HG02981 (cell line): ENCODE measurements at regions not wholly inside any gene's neighbourhood (a gene's known extent, or its start where the extent isn't known, plus 50 kb on each side); places are given as distances from the start of the nearest gene placed in this dataset.

Experiments used
- ATAC-seq: cut with Tn5 transposase; IDR thresholded peaks from one replicate; pipeline ENCODE4 v1.9.1; 2021; ENCODE audit warnings: mild to moderate bottlenecking, moderate library complexity; ENCODE audit not compliant: unreplicated experiment

- no peak for ATAC-seq
Observed at GRCh38 chr15:97525809-97526208, 434.7 kb upstream of the ARRDC4 start.

DNA sequence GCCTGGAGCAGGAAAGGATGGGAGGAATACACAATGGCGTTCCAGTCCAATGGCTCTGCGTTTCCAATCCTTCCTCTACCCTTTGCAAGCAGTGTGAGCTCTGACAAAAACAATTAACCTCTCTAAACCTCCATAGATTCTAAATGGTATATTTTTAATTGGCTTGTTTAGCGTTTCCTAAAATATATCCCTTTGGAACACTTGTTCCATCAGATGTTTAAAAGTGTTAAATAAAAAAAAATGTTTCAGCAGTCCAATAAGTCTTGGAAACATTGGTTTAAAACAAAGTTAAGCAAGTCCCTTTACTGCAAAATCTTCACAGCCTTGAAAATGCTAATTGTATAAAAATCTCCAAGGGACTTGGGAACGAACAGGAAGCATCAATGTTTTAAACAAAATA is 432.3 kb upstream of the ARRDC4 start:
- no peak for ATAC-seq

DNA sequence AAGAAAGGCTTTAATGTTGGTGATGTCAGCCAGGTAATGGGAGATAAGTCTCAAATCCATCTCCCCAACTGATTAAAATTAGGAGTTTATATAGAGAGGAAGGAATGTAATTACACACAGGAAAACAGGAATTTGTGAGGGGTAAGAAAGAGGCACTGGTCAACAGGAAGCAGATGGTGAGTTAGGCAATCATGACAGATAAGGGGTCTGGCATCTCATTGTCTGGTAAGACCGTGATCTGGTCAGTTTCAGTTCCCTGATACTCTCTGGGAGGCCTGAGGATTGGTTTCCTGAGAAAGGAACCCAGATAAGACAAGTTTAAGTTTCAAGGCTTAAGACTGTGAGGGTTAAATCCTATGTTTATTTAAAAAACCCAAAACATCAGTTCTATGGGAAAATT is 414.7 kb upstream of the ARRDC4 start:
- ATAC-seq: no peak

- ATAC-seq: no peak
Observed at GRCh38 chr15:97547381-97547780, 413.1 kb upstream of the ARRDC4 start.

DNA sequence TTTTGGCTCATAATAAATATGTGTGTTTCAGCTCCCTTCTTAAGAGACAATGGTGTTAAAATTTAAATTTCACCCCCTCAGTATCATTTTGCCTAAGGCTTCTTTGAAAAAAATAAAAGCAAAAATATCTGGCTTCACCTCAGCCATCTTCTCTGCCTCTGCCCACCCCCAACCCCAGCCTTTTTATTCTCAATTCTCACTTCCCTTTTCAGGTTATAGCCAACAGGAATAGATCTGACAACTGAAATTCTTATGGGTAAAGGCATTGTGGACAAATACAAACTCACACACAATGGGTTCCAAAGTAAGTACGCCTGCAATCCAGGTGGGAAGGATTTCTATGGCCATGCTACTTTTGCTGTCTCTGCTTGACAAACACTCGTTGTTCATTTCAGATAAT is 399.0 kb upstream of the ARRDC4 start:
- no peak for ATAC-seq

GRCh38 chr15:97563516-97563915 is 397.0 kb upstream of the ARRDC4 start:
- ATAC-seq: no peak

DNA sequence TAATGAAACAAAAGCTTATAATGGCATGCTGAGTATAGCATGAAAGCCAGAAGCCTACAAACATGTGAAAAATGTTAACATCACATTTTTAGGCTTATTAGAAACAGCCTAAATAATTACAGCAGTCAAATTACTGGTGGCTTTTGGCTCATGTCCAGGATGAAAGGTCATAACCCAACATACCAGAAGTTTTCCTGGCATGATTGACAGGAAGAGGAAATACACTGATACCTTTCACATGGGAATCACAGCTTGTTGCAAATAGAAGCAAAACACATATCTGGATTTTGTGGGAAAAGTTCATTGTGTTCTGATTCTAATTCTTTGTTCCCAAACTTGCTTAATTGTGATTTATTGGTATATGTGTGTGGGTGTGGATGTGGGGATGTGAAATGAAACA is 393.5 kb upstream of the ARRDC4 start:
- ATAC-seq: no peak

DNA sequence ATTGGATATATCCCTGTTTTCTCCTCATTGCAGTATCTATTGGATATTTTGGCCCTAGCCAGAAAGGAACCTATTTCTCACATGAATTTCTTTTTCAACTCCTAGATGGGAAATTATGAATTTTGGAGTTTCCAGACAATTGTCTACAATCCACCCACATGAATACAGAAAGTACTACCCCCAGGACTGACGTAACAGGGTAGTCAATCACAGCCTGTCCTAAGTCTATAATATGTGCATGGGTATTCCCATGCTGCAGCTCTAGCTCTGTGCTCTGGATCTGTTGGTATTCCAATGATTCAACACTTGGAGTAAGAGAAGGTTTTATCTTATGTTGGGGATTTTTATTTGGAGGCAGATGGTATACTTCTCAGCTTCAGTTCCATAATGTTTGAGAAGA is 393.1 kb upstream of the ARRDC4 start:
- ATAC-seq: no peak

GRCh38 chr15:97576929-97577645 is 383.4 kb upstream of the ARRDC4 start:
- no peak for ATAC-seq

GRCh38 chr15:97585408-97585807 is 375.1 kb upstream of the ARRDC4 start:
- ATAC-seq: no peak

DNA sequence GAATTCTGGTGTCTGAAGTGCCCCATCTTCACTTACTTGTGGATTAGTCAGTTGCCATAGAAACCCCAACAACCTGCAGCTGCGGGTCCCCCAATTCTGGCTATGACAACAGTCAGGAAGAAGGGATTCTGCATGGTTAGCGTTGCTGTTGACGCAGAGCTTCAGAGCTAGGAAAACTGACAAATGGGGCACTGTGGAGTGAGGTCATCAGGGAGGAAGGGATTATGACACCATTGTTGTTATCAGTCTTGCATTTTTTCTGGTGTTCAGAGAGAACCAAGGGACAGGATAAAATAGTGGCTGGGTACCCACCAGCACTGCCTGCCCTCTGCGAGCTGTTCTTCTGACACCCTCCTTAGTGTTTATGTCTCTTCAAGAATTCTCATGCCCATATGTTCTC is 367.7 kb upstream of the ARRDC4 start:
- ATAC-seq: no peak

GRCh38 chr15:97597801-97598200 is 362.7 kb upstream of the ARRDC4 start:
- no peak for ATAC-seq

DNA sequence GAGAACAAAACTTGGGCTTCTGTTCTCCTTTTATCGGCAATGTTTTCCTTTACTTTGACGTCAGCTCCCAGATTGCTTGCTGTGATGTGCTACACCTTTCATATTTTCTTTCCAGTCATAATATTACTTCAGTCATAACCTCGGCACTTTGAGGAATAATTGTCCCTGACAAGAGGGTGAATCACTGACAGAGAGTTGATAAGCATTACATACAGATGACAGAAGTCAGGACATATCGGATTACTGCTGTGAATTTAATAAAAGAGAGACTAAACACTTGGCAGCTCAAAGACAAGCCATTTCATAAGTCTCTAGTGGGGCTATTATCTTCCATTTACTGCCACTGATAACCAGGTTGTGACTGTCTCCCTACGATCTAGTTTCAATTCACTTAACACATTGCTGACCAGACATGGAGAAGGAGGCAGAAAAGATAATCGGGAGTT is 362.1 kb upstream of the ARRDC4 start:
- ATAC-seq: no peak

GRCh38 chr15:97600190-97600589 is 360.3 kb upstream of the ARRDC4 start:
- ATAC-seq: no peak

DNA sequence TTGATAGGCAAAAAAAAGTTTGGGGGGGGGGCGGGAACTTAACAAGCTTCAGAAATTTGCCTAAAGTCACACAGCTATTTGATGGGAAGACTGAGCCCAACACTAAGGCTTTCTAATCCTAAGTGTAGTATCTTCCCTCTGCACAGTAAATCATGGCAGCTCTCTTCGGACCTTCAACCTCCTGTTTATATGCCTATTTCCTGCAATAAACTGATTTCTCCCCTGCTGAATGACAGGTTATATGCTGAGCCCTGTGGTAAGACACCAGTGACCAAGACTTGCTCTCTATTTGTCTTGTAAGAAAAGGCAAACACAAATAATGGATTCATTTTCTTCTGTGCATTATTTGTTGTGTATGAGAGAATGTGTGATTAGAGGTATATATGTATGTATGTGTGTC is 355.8 kb upstream of the ARRDC4 start:
- ATAC-seq: no peak

DNA sequence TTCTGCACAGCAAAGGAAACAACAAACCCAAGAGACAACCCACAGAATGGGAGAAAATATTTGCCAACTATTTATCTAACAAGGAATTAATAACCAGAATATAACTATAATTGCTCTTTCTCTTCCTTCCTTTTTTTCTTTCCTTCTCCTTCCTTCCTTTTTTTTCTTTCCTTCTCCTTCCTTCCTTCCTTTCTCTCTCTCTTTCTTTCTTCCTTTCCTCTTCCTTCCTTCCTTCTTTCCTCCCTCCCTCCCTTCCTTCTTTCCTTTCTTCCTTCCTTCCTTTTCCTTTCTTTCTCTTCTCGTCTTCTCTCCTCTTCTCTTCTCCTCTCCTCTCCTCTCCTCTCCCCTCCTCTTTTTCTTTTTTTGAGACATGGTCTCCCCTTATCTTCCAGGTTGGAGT is 345.4 kb upstream of the ARRDC4 start:
- ATAC-seq: no peak

- ATAC-seq: no peak
Observed at GRCh38 chr15:97623091-97623661, 337.3 kb upstream of the ARRDC4 start.

DNA sequence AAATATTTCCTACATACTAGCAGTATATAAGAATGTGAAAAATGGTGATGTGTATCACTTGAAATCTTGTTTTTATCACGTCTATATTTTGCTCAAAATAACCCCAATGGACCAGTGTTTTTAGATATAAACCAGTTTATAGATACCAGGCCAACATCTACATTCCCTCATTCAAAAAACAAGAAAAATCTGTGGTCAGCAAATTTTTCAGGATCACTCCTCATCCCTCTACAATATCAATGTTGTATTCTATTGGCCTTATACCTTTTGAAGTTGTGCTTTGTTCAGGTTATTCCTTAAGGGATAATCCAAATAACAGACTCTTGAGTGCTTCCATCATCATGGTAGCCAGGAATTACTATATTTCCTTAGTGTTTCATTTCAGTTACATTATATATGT is 332.9 kb upstream of the ARRDC4 start:
- no peak for ATAC-seq

DNA sequence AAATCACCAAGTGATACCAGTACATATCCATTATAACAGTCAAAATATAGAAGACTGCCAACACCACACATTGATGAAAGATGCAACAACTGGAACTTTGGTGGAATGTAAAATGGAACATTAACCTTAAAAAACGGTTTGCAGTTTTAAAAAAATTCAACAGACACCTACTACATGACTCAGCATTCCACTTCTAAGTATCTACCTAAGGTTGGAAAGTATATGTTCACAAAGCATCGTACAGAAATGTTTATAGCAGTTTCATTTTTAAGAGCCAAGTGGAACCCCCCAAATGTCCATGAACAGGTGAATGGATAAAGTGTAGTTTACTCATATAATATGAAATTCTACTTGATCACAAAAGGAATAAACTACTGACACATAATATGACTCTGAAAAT is 314.7 kb upstream of the ARRDC4 start:
- no peak for ATAC-seq

DNA sequence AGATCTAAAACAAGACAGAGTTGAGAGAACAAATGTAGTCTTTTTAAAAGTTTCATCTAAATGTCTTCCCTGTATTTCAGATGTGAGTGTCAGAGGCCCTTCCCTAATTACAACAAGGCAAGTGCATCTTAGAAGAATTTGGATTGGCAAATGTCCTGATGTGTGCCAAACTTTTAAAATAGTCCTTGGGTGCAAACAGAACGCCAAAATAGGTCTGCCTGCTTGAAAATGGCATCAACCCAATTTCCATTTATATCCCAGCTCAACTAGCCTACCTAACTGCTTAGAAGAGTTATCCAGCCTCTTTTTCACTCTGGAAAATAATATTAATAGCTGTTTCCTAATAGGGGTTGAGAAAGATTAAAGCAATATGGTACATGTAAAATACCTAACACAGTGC is 311.8 kb upstream of the ARRDC4 start:
- ATAC-seq: no peak

- no peak for ATAC-seq
Observed at GRCh38 chr15:97652041-97652440, 308.5 kb upstream of the ARRDC4 start.

GRCh38 chr15:97652700-97653167 is 307.8 kb upstream of the ARRDC4 start:
- ATAC-seq: no peak

GRCh38 chr15:97653896-97654295 is 306.6 kb upstream of the ARRDC4 start:
- ATAC-seq: no peak
